Right atrium auricular region (tissue), 2 donors: ENCODE measurements at regions not wholly inside any gene's neighbourhood (a gene's known extent, or its start where the extent isn't known, plus 50 kb on each side); places are given as distances from the start of the nearest gene placed in this dataset.

Experiments
- DNase-seq: peaks from one replicate; pipeline ENCODE4 v3.0.0-alpha.2; 2019; ENCODE audit warnings: low spot score
- H3K27ac ChIP-seq, 2 donors: fragments of 200-600 bp; sonication (generic); 1 replicate in 1 of 2; 2 replicates in 1 of 2; pipeline ENCODE4 v1.5.1; 2016 to 2019
- H3K27me3 ChIP-seq, 2 donors: fragments of 200-600 bp; sonication (generic); one replicate each; pipeline versions ENCODE4 v1.5.1 to v1.6.0; 2017 to 2019
- H3K36me3 ChIP-seq: fragments of 200-600 bp; sonication (generic); one replicate; pipeline ENCODE4 v1.5.1; 2016
- H3K4me1 ChIP-seq, 2 donors: fragments of 200-600 bp; sonication (generic); one replicate each; pipeline versions ENCODE4 v1.5.1 to v1.6.0; 2017 to 2019
- H3K4me3 ChIP-seq, 2 donors: fragments of 200-600 bp; sonication (generic); 1 replicate in 1 of 2; 2 replicates in 1 of 2; pipeline ENCODE4 v1.5.1; 2017 to 2019; ENCODE audit warnings: mild to moderate bottlenecking in 1 of 2, moderate library complexity in 1 of 2
- H3K9me3 ChIP-seq, 2 donors: fragments of 200-600 bp; sonication (generic); one replicate each; pipeline ENCODE4 v1.5.1; 2019
- TF ChIP-seq, protein P1 (sequence below), 2 donors: fragments of 200-600 bp; sonication (generic); IDR thresholded peaks; one replicate each; pipeline ENCODE4 v1.5.1; 2019; ENCODE audit warnings: antibody characterized with exemption in 2 of 2

GRCh38 chrX:125710403-125711062 is 390.9 kb downstream of the TEX13C start:
- no peak overlapping the region for H3K27ac ChIP-seq
- no peak overlapping the region for H3K4me3 ChIP-seq
- no peaks in the 10 kb centered on the region for H3K27me3 ChIP-seq
- no peaks in the 10 kb centered on the region for H3K4me1 ChIP-seq
- no peaks in the 10 kb centered on the region for H3K36me3 ChIP-seq
- TF ChIP-seq, protein P1, sequence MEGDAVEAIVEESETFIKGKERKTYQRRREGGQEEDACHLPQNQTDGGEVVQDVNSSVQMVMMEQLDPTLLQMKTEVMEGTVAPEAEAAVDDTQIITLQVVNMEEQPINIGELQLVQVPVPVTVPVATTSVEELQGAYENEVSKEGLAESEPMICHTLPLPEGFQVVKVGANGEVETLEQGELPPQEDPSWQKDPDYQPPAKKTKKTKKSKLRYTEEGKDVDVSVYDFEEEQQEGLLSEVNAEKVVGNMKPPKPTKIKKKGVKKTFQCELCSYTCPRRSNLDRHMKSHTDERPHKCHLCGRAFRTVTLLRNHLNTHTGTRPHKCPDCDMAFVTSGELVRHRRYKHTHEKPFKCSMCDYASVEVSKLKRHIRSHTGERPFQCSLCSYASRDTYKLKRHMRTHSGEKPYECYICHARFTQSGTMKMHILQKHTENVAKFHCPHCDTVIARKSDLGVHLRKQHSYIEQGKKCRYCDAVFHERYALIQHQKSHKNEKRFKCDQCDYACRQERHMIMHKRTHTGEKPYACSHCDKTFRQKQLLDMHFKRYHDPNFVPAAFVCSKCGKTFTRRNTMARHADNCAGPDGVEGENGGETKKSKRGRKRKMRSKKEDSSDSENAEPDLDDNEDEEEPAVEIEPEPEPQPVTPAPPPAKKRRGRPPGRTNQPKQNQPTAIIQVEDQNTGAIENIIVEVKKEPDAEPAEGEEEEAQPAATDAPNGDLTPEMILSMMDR (IDR thresholded peaks at IDR 0.05), result no peak
- no peak for DNase-seq
- no peaks in the 10 kb centered on the region for H3K9me3 ChIP-seq

DNA sequence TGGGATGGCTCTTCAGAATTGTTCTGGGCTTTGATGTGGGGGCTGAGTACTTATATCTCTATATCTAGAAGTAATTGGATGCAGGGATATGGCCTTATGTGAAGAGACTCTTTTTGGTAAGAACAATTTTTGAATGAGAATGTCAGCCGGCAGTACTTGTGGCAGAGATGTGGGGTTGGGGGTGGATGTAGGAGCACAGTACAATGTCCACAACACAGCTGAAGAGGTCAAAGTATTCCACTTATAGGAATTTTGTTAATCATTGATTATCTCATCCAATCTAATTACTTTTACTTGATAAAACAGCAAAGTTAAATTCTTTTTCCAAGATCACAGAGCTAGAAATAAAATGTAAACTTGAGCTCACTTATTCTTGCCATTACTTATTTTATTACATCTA is 391.4 kb downstream of the TEX13C start:
- DNase-seq, result no peak
- Histone ChIP-seq H3K27ac (no peak overlapping the region), H3K4me3 (no peak overlapping the region), H3K4me1 (no peaks in the 10 kb centered on the region), H3K36me3 (no peaks in the 10 kb centered on the region), H3K27me3 (no peaks in the 10 kb centered on the region), H3K9me3 (no peaks in the 10 kb centered on the region)
- TF ChIP-seq, protein P1 (IDR thresholded peaks at IDR 0.05), result no peak

DNA sequence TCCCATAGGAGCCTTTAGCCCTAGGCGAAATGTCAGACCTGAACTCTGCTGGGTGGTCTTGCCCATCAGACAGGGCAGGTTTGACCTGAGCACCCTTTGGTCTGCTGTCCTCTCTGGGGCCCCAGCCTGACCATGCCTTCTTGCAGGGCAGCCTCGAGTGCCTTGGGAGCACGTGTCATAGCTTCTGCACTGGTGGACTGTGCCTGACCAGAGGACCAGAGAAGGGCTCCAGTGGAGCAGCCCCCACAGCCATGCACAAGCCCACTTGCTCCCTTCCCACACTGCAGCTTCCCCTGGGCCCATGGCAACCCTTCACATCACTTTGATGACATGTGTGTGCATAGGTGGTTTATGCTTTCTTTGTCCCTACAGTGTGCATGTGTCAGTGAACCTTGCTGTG is 394.0 kb downstream of the TEX13C start:
- DNase-seq, result no peak
- no peaks in the 10 kb centered on the region for H3K9me3 ChIP-seq
- TF ChIP-seq, protein P1 (IDR thresholded peaks at IDR 0.05), result no peak

DNA sequence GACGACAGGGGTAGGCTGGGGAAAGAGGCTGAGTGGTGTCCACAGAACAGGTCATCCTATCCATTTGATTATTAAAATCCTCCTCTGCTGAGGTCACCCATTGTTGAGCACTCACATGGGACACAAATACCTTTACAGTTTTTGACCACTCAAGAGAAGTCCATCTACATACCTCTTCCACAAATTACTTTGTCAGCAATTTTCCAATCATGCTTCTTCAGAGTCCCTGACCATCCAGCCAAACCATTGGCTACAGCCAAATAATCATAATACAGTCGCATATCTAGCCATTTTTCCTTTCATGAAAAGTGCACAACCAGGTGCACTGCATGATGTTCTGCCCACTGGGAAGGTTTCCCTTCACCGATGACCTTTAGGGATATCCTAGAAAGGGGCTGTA is 407.4 kb downstream of the TEX13C start:
- TF ChIP-seq, protein P1 (IDR thresholded peaks at IDR 0.05), result no peak
- H3K27me3 ChIP-seq, result no peaks in the 10 kb centered on the region
- DNase-seq, result no peak

More for the DNA sequence above, 394.0 kb downstream of the TEX13C start:
- Histone ChIP-seq H3K36me3 (no peaks in the 10 kb centered on the region), H3K4me3 (no peak overlapping the region), H3K4me1 (no peaks in the 10 kb centered on the region), H3K27ac (no peak overlapping the region), H3K27me3 (no peaks in the 10 kb centered on the region)

GRCh38 chrX:125736008-125736729 is 416.5 kb downstream of the TEX13C start:
- no peaks in the 10 kb centered on the region for H3K36me3 ChIP-seq
- H3K27ac ChIP-seq, result no peak overlapping the region
- no peak overlapping the region for H3K4me3 ChIP-seq
- DNase-seq, result no peak
- H3K27me3 ChIP-seq, result no peaks in the 10 kb centered on the region
- no peaks in the 10 kb centered on the region for H3K4me1 ChIP-seq
- H3K9me3 ChIP-seq, result peaks cover 0 to 11% of the 10 kb centered on the region in 2 donors
- TF ChIP-seq, protein P1 (IDR thresholded peaks at IDR 0.05), result no peak

More for the DNA sequence above, 407.4 kb downstream of the TEX13C start:
- no peak overlapping the region for H3K4me3 ChIP-seq
- H3K9me3 ChIP-seq, result no peaks in the 10 kb centered on the region
- no peaks in the 10 kb centered on the region for H3K36me3 ChIP-seq
- no peaks in the 10 kb centered on the region for H3K4me1 ChIP-seq
- no peak overlapping the region for H3K27ac ChIP-seq
